NCI-H2196 treated with DMSO at 0.1 percent for 48 hours (cell line): ENCODE measurements at regions not wholly inside any gene's neighbourhood (a gene's known extent, or its start where the extent isn't known, plus 50 kb on each side); places are given as distances from the start of the nearest gene placed in this dataset.
"Not testable (repeated sequence)": the region's sequence is repeated elsewhere in the genome, so short reads cannot be mapped to it uniquely, and the experiment has no call there.

Experiments
- DNase-seq: peaks from one replicate; lab custom pipeline; 2025; ENCODE audit not compliant: unreplicated experiment; lab: John Stamatoyannopoulos, UW

- no peak for DNase-seq
These were observed 111.7 kb downstream of the GGTLC2 start for GRCh38 chr22:22756109-22756508.

- DNase-seq = not testable (repeated sequence)
These were observed 112.3 kb downstream of the GGTLC2 start for GRCh38 chr22:22756551-22757201.

DNA sequence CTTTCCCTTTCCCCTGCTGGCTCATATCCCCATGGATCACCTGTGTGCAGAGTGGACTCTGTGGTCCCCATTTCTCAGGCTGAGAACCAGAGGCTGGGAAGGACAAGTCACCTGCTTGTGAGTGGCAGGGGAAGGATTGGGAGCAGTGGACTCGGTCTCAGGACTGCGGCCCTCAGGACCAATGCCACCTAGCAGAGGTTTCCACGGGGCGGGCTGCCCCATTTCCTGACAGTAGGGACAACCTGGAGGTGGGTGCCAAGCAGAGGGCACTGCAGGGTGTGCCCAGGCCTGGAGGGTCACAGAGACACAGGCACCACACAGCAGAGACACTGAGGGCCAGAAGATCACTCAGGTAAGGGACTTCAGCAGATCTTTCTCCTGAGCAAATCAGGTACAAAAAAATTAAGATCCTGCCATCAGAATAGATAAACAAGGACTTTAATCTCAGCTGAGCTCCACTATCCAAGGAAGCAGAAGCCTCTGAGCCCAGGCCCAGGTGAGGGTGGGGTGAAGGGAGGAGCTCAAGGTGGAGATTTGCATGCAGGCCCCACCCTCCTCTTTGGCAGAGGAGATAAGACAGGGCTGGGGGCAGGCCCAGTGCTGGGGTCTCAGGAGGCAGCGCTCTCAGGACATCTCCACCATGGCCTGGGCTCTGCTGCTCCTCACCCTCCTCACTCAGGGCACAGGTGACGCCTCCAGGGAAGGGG is 113.8 kb downstream of the GGTLC2 start:
- DNase-seq = not testable (repeated sequence)

DNA sequence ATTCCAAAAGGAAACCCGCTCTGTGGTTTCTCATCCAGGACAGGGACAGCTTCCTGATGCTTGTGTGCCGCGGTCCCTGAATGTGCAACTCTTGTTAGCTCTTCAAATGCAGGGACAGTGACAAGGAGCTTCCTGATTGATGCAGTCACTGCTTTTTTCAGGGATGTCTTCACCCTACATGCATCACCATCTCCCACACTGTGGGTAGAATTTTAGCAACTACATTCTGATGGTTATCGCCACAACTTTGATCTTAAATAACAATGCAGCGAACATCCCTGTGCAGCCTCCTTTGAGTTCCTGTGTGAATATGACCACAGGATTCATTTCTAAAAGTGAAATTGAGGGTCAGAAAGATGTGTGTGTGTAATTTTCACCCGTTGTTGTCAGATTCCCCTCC is 115.0 kb downstream of the GGTLC2 start:
- no peak for DNase-seq

- DNase-seq = no peak
These were observed 115.6 kb downstream of the GGTLC2 start for GRCh38 chr22:22759889-22760546.

DNA sequence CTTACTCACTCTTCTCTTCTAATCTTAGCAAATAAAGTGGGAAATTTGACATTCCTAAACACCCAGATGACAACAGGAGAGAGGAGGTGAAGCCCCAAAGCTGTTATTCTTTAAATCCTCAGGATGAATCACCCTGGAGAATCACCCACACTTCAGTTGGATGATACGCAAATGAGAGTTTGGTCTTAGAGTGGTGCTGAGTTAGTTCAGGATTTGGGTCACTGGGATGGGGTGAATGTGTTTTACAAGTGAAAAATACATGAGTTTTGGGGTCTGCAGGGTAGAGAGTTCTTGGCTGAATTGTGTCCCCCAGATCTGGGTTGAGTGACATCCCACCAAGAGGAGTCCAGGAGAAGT is 117.2 kb downstream of the GGTLC2 start:
- no peak for DNase-seq

DNA sequence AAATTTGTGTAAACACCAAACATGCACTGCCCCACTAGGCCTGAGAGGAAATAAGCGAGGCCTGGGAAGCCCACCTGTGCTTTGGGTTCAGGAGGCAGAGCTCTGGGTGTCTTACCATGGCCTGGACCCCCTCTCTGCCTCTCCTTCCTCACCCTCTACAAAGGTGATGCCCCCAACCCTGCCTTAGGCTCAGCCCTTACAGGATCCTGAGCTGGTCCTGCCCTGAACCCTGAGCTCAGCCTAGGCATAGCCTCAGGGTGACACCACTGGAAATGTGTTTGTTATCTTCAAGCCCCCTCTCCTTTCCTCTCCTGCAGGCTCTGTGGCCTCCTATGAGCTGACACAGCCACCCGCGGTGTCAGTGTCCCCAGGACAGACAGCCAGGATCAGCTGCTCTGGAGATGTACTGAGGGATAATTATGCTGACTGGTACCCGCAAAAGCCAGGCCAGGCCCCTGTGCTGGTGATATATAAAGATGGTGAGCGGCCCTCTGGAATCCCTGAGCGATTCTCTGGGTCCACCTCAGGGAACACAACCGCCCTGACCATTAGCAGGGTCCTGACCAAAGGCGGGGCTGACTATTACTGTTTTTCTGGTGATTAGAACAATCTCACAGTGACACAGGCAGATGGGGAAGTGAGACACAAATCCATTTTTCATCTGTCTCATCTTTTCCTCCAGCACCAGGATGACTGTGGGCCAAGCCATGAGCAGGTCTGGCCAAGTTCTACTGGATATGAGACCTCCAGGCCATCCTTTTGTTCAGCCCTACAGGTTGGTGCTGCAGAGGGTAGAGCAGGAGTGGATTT is 117.8 kb downstream of the GGTLC2 start:
- DNase-seq = no peak

GRCh38 chr22:22763512-22763911 is 119.1 kb downstream of the GGTLC2 start:
- DNase-seq = no peak

GRCh38 chr22:22764085-22764484 is 119.7 kb downstream of the GGTLC2 start:
- no peak for DNase-seq

GRCh38 chr22:22767876-22768602 is 119.6 kb upstream of the IGLL5 start:
- no peak for DNase-seq

- no peak for DNase-seq
These were observed 118.7 kb upstream of the IGLL5 start for GRCh38 chr22:22768885-22769284.

DNA sequence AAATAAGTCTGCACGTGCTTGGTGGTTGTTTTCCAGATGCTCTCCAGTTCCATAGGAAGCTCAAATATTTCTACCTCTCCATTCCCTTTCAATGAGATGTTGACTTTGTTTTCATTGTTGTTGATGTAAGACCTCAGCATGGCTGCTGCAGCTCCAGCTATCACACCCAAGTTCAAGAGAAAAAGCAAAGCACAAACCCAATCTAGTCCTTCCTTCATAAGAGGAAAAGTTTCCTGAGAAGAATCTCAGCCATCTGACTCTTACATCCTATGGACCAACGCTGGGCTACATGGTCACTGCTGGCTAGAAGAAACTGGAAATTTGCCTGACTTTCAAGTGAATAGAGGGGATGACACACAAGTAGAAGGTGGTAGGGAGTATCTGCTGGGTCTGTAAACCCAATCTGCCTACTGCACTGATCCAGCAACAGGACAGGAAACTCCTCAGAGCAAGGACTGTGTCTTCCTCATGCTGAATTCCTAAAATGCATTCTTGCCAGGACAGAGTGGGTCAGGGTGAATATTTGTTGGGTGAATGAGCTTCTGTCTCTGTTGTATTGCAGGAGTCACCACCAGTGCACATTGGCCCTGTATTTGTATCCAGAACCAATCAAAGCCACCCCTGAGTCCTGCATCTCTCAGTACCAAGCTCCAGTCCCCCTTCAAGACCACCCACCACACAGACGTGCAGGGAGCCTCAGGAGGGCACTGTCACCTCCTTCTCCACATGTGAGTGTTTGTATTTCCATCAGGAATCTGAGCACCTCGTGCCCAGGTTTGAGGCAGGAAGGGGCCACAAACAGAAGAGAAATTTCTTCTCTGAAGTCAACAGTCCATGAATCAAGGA is 118.0 kb upstream of the IGLL5 start:
- no peak for DNase-seq

GRCh38 chr22:22770280-22770871 is 117.2 kb upstream of the IGLL5 start:
- DNase-seq = no peak

DNA sequence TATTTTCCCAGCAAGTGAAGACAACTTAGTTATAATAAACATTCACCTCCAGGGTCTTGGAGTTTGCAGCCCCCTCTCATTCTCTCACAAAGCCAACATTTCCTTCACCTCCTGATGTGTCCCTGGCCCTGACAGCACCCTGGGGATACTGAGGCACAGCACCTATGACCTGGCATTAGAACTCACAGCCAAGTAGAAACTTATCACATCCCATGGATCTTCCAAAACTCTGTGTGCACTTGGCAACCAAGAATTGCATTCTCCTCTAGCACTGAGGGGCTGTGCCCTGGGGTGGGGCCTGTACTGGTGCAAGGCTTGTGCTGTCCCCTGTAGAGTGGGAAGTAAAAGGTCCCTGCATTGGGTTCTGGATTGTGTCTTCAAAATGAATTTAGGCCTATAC is 116.7 kb upstream of the IGLL5 start:
- DNase-seq = no peak

GRCh38 chr22:22771696-22772377 is 115.8 kb upstream of the IGLL5 start:
- no peak for DNase-seq

DNA sequence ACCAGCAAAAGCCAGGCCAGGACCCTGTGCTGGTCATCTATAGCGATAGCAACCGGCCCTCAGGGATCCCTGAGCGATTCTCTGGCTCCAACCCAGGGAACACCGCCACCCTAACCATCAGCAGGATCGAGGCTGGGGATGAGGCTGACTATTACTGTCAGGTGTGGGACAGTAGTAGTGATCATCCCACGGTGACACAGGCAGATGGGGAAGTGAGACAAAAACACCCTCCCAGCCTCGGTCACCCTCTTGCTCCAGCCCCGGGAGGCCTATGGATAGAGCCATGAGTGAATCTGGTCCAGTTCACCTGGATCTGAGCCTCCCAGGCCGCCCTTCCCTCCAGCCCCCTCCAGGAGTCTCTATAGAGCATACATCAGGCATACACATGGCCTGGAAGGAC is 115.2 kb upstream of the IGLL5 start:
- no peak for DNase-seq

DNA sequence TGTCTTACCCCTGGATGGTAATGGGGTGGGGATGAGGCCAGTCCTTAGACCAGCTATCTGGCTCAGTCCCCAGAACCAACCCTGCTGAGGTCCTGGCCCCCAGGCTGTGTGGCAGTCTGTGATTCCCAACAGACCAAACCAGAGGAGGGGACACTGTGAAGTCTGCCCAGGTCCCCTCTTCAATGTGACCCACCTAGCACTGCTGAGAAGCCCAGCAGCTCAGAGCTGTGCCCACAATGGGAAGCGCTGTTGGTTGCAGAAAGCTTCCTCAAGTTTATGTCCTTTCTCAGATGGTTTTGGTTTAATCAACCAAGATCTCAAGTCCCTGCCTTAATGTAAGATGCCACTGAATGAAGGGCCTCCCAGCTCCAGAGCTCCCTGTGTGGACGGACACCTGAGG is 114.7 kb upstream of the IGLL5 start:
- no peak for DNase-seq

DNA sequence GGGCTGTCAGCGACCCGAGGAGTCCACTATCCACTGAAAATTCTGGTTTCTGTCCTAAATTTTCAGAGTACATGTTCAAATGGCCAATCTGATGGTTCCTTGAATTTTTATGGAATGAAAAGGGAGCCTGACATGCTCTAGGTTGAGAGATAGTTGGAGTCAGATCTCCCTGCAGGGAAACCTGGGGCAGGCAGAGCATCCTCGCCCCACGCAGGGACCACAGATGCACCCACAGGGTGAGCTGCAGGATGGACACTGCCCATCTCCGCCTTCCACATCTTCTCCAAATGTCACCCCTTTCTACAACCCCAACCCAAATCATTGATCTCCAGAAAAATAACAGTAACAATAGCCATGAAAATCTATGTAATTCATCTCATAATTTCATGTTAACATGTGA is 114.2 kb upstream of the IGLL5 start:
- DNase-seq = no peak

GRCh38 chr22:22773979-22774604 is 113.5 kb upstream of the IGLL5 start:
- no peak for DNase-seq
